ENCODE measurements at regions not wholly inside any gene's neighbourhood (a gene's known extent, or its start where the extent isn't known, plus 50 kb on each side); places are given as distances from the start of the nearest gene placed in this dataset.

DNA sequence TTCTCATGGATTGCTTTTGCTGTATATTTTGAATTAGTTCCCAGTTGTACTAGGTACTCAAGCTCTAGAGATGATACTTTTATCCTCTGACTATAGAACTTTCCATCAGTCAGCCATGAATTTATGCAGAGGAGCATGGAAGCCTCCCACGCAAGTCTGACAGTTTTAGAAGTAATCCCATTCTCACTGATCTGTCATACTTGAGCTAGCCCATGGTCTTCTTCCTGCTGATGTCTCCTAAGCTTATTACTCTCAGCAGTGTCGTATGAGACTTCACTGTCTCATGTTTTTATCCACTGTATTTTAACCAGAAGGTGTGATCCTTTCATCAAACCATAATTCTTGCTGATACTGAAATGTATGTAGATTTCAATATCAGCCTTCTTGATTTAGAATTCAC lies 715.2 kb upstream of the MARCKS start:
- ChIA-PET CTCF (interaction anchor here (1.3 kb wide), 1 partner anchor 19 kb away, joined by 3 read pairs; no protein-coding TSS in a partner anchor), POLR2A (no interaction called here)
- DNase-seq (ENCODE audit: extremely low spot score) = no peak
- TF ChIP-seq CTCF (IDR thresholded peaks at IDR 0.05; ENCODE audit: control extremely low read depth, extremely low read depth, low read depth, missing control alignments) = no peak

GRCh38 chr6:113142671-113143174 lies 714.4 kb upstream of the MARCKS start:
- ChIA-PET CTCF (interaction anchor here (0.9 to 1.3 kb wide), 2 partner anchors 20 to 716 kb away, joined by 3 read pairs; no protein-coding TSS in a partner anchor), POLR2A (no interaction called here)
- no peak for TF ChIP-seq CTCF (IDR thresholded peaks at IDR 0.05; ENCODE audit: control extremely low read depth, extremely low read depth, low read depth, missing control alignments)
- DNase-seq (ENCODE audit: extremely low spot score) = no peak

DNA sequence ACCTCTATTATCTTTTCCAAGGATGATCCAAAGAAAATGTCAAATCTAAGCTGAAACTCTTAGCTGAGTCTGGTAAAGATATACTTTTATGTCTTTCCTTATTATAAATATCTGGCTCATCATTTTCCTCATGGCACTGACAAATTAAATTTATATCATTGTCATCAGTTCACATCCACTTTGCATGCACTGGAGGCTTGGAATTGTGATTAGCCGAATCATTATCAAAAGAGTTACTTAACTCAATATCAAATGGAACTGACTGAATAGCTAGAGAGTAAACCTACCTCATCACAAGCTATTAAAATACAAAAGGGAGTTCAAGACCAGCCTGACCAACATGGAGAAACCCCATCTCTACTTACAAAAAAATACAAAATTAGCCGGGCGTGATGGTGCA lies 713.9 kb upstream of the MARCKS start:
- TF ChIP-seq CTCF (IDR thresholded peaks at IDR 0.05; ENCODE audit: control extremely low read depth, extremely low read depth, low read depth, missing control alignments) = no peak
- CTCF ChIA-PET = interaction anchor here (0.9 kb wide), 1 partner anchor 715 kb away, joined by 3 read pairs; no protein-coding TSS in a partner anchor
- POLR2A ChIA-PET = no interaction called here
- DNase-seq (ENCODE audit: extremely low spot score) = no peak

DNA sequence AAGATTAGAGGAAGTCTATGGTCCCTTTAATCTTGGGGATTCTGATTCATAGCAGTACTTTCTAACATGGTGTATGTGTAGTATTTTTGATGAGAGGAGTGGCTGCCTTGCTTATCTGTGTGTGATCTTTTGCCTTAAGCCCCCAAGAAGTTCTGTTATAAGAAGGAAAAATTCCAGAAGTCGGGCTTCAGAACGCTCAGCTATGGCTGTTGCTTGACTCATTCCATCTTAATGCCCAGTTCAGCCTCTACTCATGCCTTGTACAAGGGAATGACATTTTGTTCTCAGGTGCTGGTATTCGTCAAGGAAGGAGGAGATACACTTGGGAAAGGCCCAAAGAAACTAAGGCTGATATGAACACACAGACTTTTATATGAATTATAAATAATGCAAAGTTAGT lies 713.0 kb upstream of the MARCKS start:
- CTCF ChIA-PET = no interaction called here
- POLR2A ChIA-PET = no interaction called here
- DNase-seq (ENCODE audit: extremely low spot score) = no peak
- no peak for TF ChIP-seq CTCF (IDR thresholded peaks at IDR 0.05; ENCODE audit: control extremely low read depth, extremely low read depth, low read depth, missing control alignments)

- ChIA-PET POLR2A (no interaction called here), CTCF (no interaction called here)
- TF ChIP-seq CTCF (IDR thresholded peaks at IDR 0.05; ENCODE audit: control extremely low read depth, extremely low read depth, low read depth, missing control alignments) = no peak
- DNase-seq (ENCODE audit: extremely low spot score) = no peak
These were observed 710.3 kb upstream of the MARCKS start for GRCh38 chr6:113146878-113147277.

DNA sequence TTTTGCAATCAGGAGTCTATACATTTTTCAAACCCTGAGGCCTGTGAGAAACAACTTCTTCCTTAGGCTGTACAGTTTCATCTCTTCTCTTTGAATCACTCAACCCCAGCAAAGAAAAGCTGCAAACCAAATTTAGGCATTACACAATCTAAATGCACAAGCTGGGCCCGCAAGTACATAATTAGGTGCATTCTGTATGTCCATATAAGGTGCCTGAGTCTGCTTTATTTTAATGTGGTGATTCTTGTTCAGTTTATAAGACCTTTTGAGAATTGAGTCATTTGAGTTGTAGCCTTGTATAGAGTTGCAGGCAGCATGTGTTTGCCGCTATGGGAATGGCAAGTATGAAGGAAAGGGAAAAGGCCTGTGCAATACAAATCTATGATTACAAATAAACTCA lies 709.6 kb upstream of the MARCKS start:
- ChIA-PET CTCF (no interaction called here), POLR2A (no interaction called here)
- DNase-seq (ENCODE audit: extremely low spot score) = no peak
- no peak for TF ChIP-seq CTCF (IDR thresholded peaks at IDR 0.05; ENCODE audit: control extremely low read depth, extremely low read depth, low read depth, missing control alignments)

DNA sequence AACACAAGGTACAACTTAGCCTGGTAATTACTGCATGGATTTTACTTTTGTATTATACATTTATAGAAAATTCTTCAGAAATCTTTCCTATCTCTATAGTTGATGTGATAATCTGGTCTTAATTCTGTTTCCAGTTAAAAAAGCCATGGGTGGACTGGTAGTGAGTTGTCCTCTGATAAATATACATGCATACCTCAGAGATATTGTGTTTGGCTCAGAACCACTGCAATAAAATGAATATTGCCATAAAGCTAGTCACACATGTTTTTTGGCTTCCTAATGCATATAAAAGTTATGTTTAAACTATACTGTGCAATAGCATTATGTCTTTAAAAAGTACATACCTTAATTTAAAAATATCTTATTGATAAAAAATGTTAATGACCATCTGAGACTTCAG lies 708.6 kb upstream of the MARCKS start:
- TF ChIP-seq CTCF (IDR thresholded peaks at IDR 0.05; ENCODE audit: control extremely low read depth, extremely low read depth, low read depth, missing control alignments) = no peak
- CTCF ChIA-PET = no interaction called here
- no peak for DNase-seq (ENCODE audit: extremely low spot score)
- POLR2A ChIA-PET = no interaction called here

All from GM10248 (cell line).